GM18861 (cell line): ENCODE measurements at regions not wholly inside any gene's neighbourhood (a gene's known extent, or its start where the extent isn't known, plus 50 kb on each side); places are given as distances from the start of the nearest gene placed in this dataset.
A peak's percentile ranks its signal among the peaks of the same experiment; 100 is the strongest.
"Not testable (repeated sequence)": the region's sequence is repeated elsewhere in the genome, so short reads cannot be mapped to it uniquely, and the experiment has no call there.

Experiments
- ATAC-seq: cut with Tn5 transposase; IDR thresholded peaks from one replicate; pipeline ENCODE4 v1.9.1; 2021; ENCODE audit not compliant: unreplicated experiment

DNA sequence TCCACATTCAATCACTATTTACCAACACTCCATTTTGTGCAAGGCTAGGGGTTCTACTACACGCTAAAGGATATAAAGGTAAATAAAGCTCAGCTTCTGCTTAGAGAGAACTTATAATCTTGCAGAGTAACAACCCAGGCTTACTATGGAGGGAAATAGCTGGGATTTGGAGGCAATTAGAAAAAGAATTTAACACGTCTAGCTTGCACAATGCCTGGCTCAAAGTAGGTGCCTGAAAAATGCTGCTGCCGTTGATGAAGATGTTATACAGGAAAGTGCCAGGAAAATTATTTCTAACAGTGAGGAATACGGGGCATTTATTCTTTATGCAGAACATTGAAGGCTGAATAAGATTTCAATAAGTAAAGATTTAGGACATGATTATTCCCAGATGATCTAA, 214.2 kb downstream of the KITLG start:
- no peak for ATAC-seq

DNA sequence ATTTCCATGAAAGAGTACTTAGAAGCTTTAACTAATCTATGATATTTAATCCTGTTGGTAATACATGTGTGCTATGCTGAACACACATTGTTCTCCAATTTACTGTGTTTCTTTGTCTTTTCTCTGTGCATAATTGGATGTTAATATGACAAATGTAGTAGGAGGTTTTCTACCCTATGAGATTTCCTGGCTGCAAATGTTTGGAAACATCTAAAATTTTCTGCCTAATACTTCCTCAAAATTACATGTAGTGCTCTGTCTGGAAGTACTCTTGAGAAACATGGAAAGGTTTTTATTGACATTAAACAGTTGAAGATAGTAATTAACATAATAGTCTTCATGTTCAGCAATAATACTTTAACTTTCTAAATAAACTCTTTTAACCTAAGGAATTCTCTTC, 213.0 kb downstream of the KITLG start:
- ATAC-seq, result no peak

DNA sequence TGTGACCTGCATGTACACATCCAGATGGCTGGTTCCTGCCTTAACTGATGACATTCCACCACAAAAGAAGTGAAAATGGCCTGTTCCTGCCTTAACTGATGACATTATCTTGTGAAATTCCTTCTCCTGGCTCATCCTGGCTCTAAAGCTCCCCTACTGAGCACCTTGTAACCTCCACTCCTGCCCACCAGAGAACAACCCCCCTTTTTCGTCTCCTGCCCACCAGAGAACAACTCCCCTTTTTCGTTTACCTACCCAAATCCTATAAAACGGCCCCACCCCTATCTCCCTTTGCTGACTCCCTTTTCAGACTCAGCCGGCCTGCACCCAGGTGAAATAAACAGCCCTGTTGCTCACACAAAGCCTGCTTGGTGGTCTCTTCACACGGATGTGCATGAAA, 212.2 kb downstream of the KITLG start:
- not testable (repeated sequence) for ATAC-seq

DNA sequence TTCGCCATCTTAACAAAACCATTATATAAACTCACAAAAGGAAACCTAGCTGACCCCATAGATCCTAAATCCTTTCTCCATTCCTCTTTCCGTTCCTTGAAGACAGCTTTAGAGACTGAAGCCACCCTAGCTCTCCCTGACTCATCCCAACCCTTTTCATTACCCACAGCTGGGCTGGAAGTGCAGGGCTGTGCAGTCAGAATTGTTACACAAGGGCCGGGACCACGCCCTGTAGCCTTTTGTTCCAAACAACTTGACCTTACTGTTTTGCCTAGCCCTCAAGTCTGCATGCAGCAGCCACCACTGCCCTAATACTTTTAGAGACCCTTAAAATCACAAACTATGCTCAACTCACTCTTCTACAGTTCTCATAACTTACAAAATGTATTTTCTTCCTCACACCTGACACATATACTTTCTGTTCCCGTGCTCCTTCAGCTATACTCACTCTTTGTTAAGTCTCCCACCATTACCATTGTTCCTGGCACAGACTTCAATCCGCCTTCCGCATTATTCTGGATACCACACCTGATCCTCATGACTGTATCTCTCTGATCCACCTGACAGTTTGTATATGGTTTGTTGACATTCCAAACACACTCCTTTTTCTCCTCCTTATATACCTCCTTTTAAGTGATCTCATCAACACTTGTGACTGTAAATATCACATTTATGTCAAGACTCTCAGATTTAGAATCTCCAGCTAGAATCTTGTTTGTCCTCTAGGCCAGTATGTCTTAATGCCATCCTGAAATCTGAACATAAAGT, 208.7 kb downstream of the KITLG start:
- ATAC-seq, result no peak

DNA sequence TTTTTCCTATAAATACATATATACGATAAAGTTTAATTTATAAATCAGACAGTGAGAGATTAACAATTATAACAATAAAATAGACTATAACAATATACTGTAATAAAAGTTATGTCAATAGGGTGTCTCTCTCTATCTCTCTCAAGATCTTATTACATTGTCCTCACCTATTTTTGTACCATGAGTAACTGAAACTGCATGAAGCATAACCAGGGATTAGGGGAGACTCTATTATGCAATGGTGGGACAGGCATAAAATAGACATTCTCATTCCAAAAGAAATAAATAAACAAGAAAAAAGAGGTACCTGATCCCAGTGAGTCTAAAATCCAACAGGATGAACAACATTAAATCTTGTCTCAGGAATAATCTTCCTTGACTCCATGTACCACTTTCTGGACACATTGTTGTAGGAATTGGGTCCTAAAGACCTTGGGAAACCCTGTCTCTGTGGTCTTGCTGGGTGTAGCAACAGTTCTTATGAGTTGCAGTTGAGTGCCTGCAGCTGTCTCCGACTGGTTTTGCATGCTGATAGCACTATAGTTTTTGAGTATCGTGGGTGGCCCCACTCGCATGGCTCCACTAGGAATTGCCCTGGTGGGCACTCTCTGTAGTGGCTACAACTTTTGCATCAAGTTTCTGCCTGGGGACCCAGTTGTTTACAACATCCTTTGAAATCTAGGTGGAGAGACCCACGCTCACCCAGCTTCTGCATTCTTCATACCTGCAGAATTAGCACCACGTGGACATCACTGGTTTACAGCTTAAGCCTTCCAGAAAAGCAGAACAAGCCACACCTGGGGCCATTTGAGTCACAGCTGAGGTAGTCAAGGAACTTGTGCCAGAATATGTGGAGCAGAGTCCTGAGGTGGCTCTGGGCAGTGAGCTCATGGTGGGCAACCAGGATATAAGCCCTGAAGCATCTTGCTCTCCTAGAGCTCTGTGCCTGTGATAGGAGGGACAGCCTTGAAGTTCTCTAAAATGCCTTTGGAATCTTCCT, 204.7 kb downstream of the KITLG start:
- ATAC-seq, result no peak

DNA sequence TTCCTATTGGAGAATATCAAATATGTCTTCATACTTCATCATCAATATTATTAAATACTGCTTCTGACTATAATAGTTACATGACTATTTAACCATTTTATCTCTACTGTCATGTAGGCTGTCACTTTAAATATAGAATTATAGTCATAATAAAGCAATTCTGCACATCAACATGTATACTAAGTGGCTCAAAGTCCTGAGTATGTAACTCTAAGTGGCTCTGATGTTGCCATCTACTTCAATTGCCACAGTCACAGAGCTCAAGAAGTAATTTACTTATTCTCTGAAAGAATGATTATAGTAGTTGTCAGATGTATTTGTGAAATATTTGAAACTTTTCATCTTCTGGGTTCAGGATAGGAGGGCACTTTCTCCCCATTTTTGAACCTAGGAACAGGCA, 202.3 kb downstream of the KITLG start:
- ATAC-seq, result no peak

DNA sequence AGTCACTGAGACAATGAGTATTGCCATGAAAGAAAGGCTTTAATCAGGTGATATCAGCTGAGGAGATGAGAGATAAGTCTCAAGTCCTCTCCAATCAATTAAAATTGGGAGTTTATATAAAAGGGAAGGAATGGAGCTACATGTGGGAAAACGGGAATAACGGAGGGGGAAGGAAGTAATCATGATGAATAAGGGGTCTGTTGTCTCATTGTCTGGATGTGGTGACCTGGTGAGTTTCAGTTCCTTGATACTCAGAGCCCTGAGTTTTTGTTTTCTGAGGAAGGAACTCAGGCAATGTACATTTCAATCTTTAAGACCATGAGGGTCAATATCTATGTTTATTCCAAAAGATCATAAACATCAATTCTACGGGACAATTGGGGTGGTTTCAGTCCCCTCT, 198.8 kb downstream of the KITLG start:
- ATAC-seq, result no peak

DNA sequence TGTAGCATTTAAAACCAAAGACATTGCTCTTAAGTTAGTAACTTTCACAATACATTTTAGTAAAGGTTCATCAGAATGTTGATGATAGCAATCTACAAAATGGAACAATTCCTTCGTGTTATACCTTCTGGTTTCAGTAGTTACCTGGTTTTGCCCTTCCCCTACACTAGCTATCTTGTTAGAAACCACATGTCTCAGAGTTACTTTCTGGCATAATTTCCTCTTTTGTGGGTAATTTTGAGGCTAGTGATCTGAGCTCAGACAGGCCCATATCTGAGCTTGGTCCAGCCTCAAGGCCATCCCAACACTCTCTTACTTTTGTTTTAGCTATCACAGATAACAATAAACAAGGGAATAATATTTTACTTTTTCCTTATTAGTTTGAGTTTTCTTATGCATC, 196.9 kb downstream of the KITLG start:
- no peak for ATAC-seq

DNA sequence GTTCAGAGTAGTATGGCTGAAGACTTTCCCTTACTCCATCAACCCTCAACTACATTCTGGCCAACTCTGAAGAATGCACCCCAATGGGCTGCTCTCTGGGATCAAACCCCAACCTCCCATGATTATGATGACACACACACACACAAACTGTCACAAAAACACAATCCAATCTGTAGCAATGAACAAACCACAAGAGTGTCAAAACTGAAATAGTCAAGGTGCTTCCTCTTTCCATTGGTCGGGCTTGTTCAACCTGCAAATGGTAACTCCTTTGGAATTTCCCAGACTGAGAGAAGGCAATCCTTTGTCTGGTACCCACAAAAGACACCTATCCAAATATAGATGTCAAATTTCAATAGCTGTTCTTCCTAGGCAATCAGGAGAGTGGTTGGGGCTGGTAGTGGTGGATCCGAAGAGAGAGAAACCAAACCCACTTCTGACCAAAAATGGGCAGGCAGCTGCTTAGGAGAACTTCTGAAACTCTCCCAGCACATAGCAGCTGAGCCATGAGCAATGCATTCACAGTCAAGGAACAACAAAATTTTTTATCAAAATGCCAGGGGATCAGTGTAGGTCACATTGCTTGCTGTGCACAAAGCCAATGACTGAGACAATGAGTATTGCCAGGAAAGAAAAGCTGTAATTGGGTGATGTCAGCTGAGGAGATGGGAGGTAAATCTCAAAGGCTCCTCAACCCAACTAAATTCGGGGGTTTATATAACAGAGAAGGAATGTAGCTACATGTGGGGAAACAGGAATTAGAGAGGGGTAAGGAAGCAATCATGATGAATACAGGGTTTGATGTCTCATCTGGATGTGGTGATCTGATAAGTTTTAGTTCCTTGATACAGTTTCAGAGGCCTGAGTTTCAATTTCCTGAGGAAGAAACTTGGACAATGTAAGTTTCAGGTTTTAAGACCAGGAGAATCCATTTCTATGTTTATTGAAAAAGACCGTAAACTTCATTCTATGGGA, 191.4 kb downstream of the KITLG start:
- no peak for ATAC-seq

DNA sequence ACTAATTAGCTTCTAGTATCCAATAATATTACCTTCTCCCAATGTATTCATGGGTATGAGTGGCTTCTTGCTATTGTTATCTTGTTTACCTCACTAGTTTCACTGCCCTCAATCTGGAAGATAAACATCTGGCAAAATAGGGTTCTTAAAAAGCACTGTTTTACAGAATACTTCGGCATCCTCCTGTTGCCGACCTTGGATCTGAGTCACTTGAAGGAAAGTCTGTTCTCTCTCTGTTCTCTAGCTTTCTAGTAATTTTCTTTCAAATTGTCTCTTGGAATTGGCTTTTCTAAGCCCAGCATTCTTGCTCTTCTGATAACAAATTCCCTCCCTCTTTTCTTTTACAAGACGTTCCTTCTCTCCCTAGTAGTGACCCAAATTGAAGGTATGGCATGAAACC, 189.5 kb downstream of the KITLG start:
- ATAC-seq, result no peak

DNA sequence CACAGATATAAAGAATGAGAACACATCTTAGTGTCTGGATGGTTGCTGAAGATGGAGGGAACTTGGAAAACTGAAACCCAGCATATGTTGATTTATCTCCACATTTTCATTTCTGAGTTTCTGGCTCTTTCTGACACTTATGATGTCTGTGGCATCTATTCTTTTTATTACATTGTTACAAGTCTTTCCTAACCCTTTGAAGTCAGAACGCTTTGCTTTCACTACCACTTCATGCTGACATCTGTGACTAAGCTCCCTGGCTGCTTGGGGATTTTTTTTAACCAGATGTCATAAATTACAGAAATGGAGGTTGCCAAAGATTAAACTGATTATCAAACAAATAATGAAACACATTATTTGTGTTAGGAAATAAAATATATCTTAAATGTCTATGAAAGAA, 188.7 kb downstream of the KITLG start:
- ATAC-seq, result no peak

DNA sequence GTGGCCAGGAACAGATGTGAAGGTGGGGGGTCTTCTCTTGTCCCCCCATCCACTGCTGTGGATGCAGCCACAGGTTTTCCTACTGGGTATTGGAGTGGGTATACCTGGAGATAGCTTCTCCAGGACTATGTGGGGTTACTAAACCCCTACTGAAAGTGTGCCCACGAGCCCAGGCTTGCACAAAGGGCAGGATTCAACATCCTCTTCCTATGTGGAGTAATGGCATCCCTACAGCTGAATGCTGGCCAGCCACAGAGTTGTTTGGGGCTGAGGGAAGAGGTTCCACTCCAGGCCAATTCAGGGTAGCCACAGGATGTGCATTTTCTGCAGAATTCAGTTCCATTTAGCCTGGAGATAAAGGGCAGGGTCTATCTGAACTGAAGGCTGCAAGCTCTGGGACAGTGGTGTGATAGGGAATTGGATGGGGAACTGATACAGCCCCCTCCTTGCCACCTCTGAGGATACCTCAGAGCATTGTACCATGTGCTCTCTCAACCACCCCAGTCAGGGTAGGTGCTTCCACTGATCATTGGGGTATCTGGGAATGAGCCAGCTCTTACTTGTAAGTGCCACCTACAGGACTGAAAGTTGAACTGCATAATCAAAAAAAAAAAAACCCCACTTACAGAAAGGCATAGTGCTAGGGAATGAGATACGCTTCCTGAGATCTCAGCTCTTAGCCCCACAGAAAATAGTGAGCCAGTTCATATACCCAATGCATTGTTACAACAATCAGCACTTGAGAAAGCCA, 187.1 kb downstream of the KITLG start:
- ATAC-seq, result peak; percentile 38

DNA sequence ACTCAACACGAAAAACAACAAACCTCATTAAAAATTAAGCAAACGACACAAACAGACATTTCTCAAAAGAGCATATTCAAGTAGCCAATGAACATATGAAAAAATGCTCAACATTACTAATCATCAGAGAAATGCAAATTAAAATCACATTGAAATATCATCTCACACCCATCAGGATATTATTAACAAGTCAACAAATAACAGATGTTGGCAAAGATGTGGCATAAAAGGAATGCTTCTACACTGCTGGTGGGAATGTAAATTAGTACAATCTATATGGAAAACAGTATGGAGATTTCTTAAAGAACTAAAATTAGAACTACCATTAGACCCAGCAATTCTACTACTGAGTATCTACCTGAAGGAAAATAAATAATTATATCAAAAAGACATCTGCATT, 182.2 kb downstream of the KITLG start:
- no peak for ATAC-seq

DNA sequence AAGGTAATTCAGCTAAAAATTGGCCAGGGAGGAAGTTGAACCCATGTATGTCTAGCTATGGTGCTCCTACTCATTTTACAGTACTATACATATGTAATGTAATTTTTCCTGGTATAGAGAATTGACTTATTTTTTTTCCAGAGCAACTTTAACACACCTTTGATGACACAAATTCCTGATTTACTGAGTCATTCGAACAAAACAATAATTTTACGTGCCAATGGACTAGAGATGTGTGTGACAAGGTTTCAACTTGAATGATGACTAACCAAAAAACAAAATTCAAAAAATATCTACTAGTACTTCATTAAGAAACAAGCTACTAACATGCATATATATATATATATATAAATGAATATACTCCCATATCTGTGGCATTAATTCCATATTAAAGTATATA, 180.5 kb downstream of the KITLG start:
- no peak for ATAC-seq

DNA sequence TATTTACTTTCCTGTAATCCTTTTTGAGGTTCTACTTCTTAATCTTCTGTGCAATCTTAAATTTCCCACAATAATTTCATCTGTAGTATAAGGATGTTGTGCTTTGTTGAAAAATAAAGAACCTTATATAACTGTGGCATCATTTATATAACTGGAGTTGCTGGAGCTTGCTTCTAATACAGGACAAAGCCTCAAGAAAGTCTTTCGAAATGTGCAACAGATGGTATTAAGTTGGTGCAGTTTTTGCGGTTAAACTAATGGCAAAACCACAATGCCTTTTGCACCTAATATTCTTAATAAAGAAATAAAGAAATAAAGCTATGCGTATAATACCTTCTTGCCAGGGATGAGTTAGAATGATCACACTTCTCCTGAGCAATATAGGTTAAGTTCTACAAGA, 180.0 kb downstream of the KITLG start:
- ATAC-seq, result no peak

DNA sequence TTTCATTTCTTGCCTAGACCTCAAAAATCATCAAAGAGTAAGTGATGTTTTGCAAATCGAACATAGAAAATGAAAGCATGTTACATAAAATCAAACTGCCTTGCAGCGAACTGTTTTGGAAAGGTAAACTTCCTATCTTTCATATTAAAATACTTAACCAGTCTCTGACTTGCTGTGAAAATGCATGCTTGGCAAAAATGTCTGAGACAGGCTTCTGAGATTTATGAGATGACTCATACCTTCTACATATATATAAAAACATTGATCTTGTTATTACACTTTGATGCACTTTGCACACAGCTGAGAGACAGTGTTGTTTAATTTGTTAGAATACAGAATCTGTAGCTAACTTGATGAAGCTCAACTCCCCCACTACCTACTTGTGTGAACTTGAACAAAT, 179.1 kb downstream of the KITLG start:
- ATAC-seq, result no peak

DNA sequence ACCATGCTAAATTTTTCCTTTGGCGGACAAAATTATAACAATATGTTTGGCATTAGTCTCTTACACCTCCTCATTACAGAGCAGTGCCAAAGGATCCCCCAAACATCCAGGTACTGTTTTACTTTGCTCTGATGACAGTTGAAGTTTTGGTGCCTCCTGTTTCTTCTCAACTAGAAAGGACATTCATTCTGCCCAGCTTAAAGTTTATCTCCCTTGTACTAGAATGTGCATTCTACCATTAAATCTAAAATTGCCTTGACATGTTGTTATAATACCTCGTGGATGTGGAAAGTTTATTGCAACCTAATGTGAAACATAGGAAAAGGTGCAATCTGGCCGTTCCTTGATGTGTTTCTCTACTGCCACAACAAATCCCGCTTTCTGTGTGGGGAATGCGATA, 173.4 kb downstream of the KITLG start:
- ATAC-seq, result no peak

DNA sequence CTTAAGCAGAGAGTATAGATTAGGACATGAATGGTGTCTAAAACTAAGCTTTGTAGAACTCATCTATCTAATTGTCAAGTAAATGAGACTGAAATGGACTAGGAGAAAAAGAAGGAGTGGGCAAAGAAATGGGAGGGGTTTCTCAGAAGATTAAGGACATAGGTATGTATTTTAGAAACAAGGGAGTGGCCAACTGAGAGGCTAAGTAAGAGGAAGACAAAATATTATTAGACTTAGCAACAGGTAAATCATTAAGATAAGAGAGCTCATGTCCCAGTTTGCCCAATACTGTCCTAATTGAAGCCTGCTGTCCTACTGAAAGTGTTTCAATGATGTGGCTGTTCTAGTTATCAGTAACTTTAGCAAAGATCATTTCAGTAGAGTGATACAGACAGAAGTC, 171.4 kb downstream of the KITLG start:
- no peak for ATAC-seq

DNA sequence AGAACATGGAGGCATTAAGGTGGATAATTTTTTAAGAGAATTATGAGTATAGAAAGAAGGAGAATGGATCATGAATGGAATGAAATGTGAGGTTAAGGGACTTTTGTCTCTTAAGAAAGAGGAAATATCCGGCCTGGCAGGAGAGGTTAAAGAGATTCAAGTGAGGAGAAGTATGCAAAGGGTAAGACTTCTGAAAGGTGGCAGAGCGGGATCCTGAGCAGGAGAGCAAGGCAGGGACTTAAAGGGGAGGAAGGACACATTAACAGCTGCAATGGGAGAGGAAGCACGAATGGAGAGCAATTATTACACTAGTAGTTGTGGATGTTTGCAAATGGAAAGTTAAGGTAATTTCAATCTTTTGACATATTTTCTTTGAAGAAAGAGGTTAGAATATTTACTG, 171.0 kb downstream of the KITLG start:
- no peak for ATAC-seq

DNA sequence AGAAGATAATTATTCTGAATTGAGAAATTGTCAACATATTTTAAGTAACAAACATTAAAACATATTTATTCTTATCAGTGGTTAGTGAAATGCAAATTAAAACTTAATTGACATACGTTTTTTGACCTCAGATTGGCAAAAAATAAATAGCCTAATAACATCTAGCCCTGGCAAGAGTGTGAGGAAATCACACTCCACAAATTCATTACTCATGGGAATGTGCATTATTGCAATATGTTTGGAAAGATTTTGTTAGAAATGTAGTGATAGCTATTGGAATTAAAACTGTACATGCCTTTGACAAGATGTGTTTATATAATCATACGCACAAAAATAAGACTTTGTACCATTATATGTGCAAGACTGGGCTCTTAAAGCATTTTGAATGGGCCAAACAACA, 168.6 kb downstream of the KITLG start:
- no peak for ATAC-seq
